ENCODE measurements at regions not wholly inside any gene's neighbourhood (a gene's known extent, or its start where the extent isn't known, plus 50 kb on each side); places are given as distances from the start of the nearest gene placed in this dataset.
"Not testable (repeated sequence)": the region's sequence is repeated elsewhere in the genome, so short reads cannot be mapped to it uniquely, and the experiment has no call there.

DNA sequence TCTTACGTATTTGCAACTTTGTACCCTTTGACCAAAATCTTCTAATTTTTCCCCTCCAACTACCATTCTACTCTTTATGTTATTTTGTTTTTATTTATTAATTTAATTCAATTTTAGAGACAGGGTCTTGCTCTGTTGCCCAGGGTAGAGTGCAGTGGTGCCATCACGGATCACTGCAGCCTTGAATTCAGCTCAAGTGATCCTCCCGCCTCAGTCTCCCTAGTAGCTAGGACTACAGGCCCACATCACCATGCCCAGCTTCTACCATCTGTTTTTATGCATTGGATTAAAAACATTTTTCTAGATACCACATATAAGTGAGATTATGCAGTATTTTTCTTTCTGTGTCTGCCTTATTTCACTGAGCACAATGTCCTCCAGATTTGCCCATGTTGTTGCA is 2912.5 kb downstream of the RPIA start:
- not testable (repeated sequence) for DNase-seq (ENCODE audit: low read depth in 4 of 4, low spot score in 3 of 4)

DNA sequence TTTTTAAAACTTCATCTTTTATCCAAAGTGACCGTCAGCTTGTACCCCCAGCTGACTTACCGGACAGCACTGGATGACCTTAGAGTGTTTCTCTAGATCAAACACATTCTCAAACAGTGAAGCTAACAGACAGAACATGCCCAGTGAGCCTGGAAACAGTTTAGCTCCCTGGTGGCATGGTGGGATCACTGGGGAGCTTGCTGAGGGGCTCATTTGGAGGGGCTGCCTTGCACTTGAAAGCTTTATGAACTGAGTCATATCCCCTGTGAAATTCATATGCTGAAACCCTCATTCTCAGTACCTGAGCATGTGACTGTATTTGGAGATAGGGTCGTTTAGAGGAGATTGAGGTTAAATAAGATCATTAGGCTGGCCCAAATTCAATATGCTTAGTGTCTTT is 2913.2 kb downstream of the RPIA start:
- DNase-seq (ENCODE audit: low read depth in 4 of 4, low spot score in 3 of 4) = not testable (repeated sequence)

DNA sequence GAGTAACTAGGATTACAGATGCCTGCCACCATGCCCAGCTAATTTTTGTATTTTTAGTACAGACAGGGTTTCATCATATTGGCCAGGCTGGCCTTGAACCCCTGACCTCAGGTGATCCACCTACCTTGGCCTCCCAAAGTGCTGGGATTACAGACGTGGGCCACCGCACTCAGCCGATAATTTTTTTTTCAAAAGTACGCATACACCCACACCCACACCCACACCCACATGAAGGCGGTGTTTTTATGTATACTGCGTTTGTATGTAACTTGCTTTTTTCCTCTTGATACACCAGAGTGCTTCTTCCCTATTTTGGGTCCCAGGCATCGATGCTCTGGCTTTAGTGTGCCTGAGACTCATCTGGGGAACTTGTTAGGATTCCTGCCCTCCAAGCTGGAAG is 2932.3 kb downstream of the RPIA start:
- DNase-seq (ENCODE audit: low read depth in 4 of 4, low spot score in 3 of 4) = not testable (repeated sequence)

DNA sequence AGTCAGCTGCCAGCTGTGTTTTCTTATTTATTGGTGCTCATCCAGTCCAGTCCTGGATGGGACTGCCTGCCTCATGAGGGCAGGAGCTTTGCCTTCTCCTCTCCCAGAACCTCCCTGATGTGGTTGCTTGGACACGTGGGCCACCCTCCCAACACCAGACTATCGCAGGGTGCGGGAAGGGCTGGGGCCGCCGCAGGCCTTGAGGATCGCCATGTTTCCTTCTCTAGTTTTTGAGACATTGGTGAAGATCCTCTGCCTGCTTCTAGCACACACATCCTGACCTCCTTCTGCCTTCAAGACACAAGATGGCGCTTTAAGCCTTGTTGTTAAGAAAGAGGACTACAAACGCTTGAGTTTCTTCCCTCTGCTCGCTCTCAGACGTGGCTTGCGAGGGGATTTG is 2937.0 kb downstream of the RPIA start:
- DNase-seq (ENCODE audit: low read depth in 4 of 4, low spot score in 3 of 4) = not testable (repeated sequence)

DNA sequence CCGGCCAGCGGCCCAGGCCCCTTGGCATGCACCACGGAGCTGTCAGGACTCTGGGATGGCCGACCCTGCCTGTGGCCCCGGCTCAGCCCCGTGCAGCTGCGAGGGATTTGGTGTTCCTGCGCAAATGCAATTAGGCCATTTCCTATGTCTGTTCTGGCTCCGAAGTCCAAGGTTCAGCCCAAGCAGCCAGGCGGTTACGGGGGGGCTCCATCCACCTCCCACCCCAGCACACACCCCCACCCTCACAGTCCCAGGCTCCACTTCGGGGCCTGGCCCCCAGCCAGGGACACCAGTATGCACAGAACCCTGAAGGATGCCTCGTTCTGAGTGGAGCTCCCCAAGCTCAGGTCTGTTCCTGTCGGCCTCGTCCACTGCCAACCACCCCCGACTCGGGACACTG is 2965.7 kb downstream of the RPIA start:
- DNase-seq (ENCODE audit: low read depth in 4 of 4, low spot score in 3 of 4) = not testable (repeated sequence)

DNA sequence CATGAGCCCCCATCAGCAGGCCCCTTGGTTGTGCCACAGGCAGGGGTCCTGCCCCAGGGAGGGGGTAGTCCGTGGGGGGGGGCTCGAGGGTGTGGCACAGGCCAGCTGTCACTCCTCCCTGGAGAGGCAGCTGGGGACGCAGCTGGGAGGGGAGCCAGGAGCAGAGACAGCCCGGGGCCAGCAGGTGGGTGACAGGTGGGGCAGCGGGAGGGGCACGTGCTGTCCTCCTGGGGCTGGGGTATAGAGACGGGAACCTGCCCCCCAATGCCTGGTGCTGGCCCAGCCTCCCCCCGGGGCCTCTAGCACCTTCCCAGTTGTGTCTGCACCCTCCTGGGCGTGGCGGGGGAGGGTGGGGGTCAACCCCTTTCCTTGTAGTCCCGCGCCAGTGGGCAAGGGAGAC is 2966.9 kb downstream of the RPIA start:
- DNase-seq (ENCODE audit: low read depth in 4 of 4, low spot score in 3 of 4) = not testable (repeated sequence)

DNA sequence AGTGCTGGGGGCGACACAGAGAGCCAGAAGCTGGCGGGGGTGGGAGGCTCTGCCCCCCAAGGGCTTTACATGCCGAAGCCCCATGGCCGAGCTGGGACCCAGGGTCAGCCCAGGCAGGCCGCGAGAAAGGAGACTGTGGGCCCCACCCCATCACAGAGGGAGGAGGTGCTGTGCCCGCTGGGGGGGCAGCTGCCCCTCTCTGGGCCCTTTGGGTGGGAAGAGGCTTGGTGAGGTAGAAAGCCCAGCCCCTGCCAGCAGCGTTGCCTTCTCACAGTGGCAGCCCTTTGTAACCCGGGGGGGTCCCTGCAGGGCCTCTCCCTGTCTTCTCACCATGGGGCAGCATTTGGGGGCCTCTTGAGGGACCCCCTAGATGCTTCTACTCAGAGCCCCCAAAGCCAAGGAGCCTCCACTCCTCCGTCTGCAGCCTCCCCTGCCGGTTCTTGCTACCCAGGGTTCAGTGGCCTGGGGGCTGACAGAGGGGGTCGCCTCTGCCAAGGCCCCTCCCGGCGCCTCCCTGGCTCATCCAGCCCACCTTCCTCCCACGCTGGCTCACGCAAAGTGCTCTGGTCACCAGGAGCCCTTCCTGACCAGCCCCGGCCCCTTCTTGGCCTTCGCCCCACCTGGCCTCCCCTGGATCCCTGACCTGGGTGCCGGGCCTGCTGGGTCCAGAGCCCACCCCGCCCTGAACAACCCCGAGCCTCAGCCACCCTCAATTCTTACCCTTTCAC is 2967.9 kb downstream of the RPIA start:
- not testable (repeated sequence) for DNase-seq (ENCODE audit: low read depth in 4 of 4, low spot score in 3 of 4)

DNA sequence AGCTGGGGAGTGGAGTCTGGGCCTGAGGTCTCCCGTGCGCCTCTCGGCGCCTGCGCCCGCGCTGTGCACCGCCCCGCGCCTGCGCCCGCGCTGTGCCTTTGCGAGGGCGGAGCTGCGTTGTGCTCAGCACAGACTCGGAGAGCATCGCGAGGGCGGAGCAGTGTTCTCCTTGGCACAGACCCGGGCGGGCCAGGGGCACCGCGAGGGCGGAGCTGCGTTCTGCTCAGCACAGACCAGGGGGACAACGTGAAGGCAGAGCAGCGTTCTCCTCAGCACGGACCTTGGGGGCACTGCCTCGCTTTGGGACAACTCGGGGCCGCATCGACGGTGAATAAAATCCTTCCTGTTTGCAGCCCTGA is 2968.4 kb downstream of the RPIA start:
- peak in 2 of 4 donors; percentile 4 to 8 for DNase-seq (ENCODE audit: low read depth in 4 of 4, low spot score in 3 of 4)

DNA sequence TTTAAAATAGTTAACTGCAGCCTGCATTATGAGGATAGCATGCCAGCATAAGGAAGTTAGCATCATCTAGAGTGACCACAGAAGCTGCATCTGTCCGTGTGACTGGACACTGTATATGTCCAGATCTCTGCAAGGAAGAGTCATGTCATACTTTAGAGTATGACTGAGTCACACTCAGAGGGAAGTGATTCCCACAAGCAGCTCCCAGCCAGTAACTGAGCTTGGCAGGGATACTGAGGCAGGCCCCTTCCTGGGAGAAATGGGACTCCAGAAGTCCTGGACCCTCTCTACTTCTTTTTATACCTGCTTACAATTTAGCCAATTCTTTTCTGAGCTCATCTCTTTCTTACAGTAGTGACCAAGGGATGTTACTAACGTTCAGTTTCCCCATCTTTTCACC is 2975.9 kb downstream of the RPIA start:
- not testable (repeated sequence) for DNase-seq (ENCODE audit: low read depth in 4 of 4, low spot score in 3 of 4)

DNA sequence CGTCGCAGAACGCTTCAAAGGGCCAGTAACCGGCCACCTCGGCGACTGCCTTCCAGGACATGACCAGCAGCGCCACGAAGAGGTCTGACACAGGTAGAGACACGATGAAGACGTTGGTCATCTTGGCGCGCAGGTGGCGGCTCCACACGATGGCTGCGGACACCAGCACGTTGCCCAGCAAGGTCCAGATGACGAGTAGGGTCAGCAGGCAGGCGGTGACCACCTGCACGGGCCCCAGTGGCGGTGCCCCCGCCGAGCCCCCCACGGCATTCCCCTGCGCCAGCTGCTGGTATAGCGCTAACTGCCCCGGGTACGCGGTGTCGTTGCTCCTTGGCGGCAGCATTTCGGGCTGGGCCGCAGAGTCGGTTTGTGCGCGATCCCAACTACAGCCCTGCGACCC is 2994.1 kb downstream of the RPIA start:
- not testable (repeated sequence) for DNase-seq (ENCODE audit: low read depth in 4 of 4, low spot score in 3 of 4)

DNA sequence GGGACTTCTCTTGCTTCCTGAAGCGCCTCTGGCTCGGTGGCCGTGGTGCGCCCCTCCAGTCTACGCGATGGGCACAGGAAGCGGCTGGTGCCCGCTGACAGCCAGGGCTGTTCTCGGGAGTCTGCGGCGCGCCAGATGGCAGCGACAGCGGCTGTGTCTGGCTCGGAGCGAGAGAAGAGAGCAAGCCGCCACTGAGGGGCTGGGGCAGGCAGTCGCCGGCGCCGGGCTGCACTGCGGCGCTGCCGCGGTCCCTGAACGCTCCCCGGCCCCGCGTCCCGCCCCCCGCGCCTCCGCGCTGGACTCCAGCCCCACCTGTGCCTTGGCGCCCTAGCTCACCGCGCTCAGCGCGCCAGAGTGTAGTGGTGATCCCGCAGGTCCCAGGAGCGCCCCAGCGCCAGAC is 2994.6 kb downstream of the RPIA start:
- DNase-seq (ENCODE audit: low read depth in 4 of 4, low spot score in 3 of 4) = not testable (repeated sequence)
